ENCODE measurements at regions not wholly inside any gene's neighbourhood (a gene's known extent, or its start where the extent isn't known, plus 50 kb on each side); places are given as distances from the start of the nearest gene placed in this dataset.

DNA sequence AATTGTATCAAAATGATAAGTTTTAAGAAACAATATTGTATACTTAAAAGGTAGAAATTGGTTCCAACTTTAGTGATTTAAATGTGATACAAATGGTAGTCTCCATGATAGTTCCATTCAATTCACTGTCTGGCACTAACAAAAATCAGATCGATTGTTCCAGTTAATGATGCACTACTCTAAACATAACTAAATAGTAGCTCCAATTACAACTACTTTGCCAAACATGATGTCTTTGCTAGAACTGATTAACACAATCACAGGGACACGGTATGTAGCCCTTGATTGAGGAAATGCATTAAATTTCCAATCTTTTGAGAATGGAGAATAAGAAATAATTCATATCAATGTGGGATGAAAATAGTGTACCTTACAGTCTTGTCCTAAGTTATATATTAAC is 962.4 kb upstream of the GHITM start:
- H3K27ac ChIP-seq = no peak overlapping the region
- TF ChIP-seq POLR2AphosphoS5 (IDR thresholded peaks at IDR 0.05) = no peak
- TF ChIP-seq POLR2A (IDR thresholded peaks at IDR 0.05) = no peak
- no peak for TF ChIP-seq CTCF (IDR thresholded peaks at IDR 0.05)
- H3K9me3 ChIP-seq = no peaks in the 10 kb centered on the region
- intact Hi-C loops (cut with DNase I) = no loop called here
- DNase-seq (ENCODE audit: low spot score) = no peak
- H3K27me3 ChIP-seq (replicated peaks; ENCODE audit: insufficient read depth) = no peaks in the 10 kb centered on the region
- H3K4me1 ChIP-seq (replicated peaks) = no peaks in the 10 kb centered on the region
- H3K36me3 ChIP-seq = no peaks in the 10 kb centered on the region
- WGBS = 76% methylated on average over 2 of the region's 2 CpGs
- H3K4me3 ChIP-seq = no peak overlapping the region

DNA sequence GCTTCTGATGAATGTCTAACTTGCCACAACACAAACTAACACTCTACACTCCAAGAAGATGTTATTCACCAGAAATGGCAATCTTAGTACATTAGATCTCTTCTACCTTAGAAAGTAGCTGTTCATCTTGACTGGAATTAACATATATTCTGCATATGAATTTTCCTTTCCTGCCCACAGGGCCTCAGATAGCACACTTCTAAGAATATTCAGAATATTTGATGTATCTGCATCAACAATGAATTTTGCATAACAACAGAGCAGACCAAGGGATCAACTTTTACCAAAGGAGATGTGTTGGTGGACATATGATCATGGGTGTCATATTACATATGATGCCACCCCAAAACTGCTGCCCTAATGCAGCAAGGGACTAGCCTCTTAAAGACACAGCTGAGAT is 960.8 kb upstream of the GHITM start:
- no peak overlapping the region for H3K27ac ChIP-seq
- H3K4me1 ChIP-seq (replicated peaks) = no peaks in the 10 kb centered on the region
- H3K27me3 ChIP-seq (replicated peaks; ENCODE audit: insufficient read depth) = no peaks in the 10 kb centered on the region
- intact Hi-C loops (cut with DNase I) = no loop called here
- TF ChIP-seq CTCF (IDR thresholded peaks at IDR 0.05) (no peak), POLR2AphosphoS5 (IDR thresholded peaks at IDR 0.05) (no peak), POLR2A (IDR thresholded peaks at IDR 0.05) (no peak)
- H3K9me3 ChIP-seq = no peaks in the 10 kb centered on the region
- H3K36me3 ChIP-seq = no peaks in the 10 kb centered on the region
- H3K4me3 ChIP-seq = no peak overlapping the region
- no peak for DNase-seq (ENCODE audit: low spot score)

DNA sequence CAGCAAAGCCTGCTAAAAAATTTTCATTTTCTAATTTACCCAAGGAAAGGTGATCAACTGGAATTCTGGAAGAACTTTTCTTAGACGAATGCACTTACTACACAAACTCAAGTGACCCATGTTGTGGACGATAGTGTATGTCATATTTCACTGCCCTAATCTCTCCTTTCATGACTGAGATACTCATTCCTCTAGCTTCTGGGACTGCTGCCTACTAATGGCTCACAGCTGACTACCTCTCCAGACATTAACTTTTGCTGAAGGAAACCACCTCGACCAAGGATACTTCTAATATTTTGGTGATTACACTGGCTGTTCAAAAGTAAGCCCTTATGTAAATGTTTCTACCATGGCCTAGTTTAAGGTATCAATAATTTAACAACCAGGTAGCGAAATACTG is 959.9 kb upstream of the GHITM start:
- TF ChIP-seq POLR2AphosphoS5 (IDR thresholded peaks at IDR 0.05) (no peak), CTCF (IDR thresholded peaks at IDR 0.05) (no peak), POLR2A (IDR thresholded peaks at IDR 0.05) (no peak)
- no peaks in the 10 kb centered on the region for H3K27me3 ChIP-seq (replicated peaks; ENCODE audit: insufficient read depth)
- intact Hi-C loops (cut with DNase I) = no loop called here
- no peak for DNase-seq (ENCODE audit: low spot score)
- WGBS = 94% methylated on average over 4 of the region's 4 CpGs
- no peaks in the 10 kb centered on the region for H3K36me3 ChIP-seq
- no peak overlapping the region for H3K4me3 ChIP-seq
- H3K27ac ChIP-seq = no peak overlapping the region
- no peaks in the 10 kb centered on the region for H3K4me1 ChIP-seq (replicated peaks)
- H3K9me3 ChIP-seq = no peaks in the 10 kb centered on the region

DNA sequence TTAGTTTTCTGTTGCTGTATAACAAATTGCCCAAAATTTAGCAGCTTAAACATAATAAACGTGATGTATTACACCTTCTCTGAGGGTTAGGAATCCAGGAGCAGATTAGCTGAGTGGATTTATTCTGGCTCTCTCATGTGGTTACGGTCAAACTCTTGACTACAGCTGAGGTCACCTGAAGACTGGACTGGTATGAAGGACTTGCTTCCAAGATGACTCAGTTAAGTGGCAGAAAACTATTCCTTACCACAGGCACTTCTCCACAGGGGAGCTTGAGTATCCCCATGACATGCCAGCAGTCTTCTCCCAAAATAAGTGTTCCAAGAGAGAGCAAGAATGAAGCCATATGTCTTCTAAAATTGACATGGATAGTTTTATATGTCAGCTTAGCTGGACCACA is 957.2 kb upstream of the GHITM start:
- H3K4me3 ChIP-seq = no peak overlapping the region
- 93% methylated on average over 2 of the region's 2 CpGs for WGBS
- no peaks in the 10 kb centered on the region for H3K36me3 ChIP-seq
- no peak for TF ChIP-seq CTCF (IDR thresholded peaks at IDR 0.05)
- no peak for TF ChIP-seq POLR2AphosphoS5 (IDR thresholded peaks at IDR 0.05)
- TF ChIP-seq POLR2A (IDR thresholded peaks at IDR 0.05) = no peak
- intact Hi-C loops (cut with DNase I) = no loop called here
- no peaks in the 10 kb centered on the region for H3K9me3 ChIP-seq
- H3K27ac ChIP-seq = no peak overlapping the region
- no peaks in the 10 kb centered on the region for H3K4me1 ChIP-seq (replicated peaks)
- no peak for DNase-seq (ENCODE audit: low spot score)
- H3K27me3 ChIP-seq (replicated peaks; ENCODE audit: insufficient read depth) = no peaks in the 10 kb centered on the region

GRCh38 chr10:83184641-83185040 is 954.7 kb upstream of the GHITM start:
- Histone ChIP-seq H3K4me3 (no peak overlapping the region), H3K4me1 (replicated peaks) (no peaks in the 10 kb centered on the region), H3K9me3 (no peaks in the 10 kb centered on the region), H3K36me3 (no peaks in the 10 kb centered on the region), H3K27ac (no peak overlapping the region), H3K27me3 (replicated peaks; ENCODE audit: insufficient read depth) (no peaks in the 10 kb centered on the region)
- WGBS = 91% methylated on average over 6 of the region's 6 CpGs
- TF ChIP-seq POLR2AphosphoS5 (IDR thresholded peaks at IDR 0.05) (no peak), CTCF (IDR thresholded peaks at IDR 0.05) (no peak), POLR2A (IDR thresholded peaks at IDR 0.05) (no peak)
- no peak for DNase-seq (ENCODE audit: low spot score)
- intact Hi-C loops (cut with DNase I) = no loop called here

Data from prostate gland (tissue), 2 donors.